Lower leg skin (tissue), 4 donors: ENCODE measurements at regions not wholly inside any gene's neighbourhood (a gene's known extent, or its start where the extent isn't known, plus 50 kb on each side); places are given as distances from the start of the nearest gene placed in this dataset.

Experiments
- DNase-seq, 2 donors: peaks; one replicate each; pipeline ENCODE4 v3.0.0-alpha.2; 2019; ENCODE audit warnings: low spot score in 2 of 2
- H3K4me3 ChIP-seq: fragments of 200-600 bp; sonication (generic); 2 replicates; pipeline ENCODE4 v1.5.1; 2017; ENCODE audit warnings: mild to moderate bottlenecking, low read depth; ENCODE audit not compliant: poor library complexity, severe bottlenecking
- POLR2A ChIP-seq, 2 donors: fragments of 450-650 bp; IDR thresholded peaks; one replicate each; pipeline ENCODE4 v1.6.1; 2016 to 2017; ENCODE audit warnings: antibody characterized with exemption in 2 of 2, mild to moderate bottlenecking in 1 of 2, moderate library complexity in 1 of 2
- WGBS, 2 donors: methylation state at CpG; one replicate each; pipeline ENCODE4 v1.1.5; 2018; 5-methylcytosine and 5-hydroxymethylcytosine counted together
- intact Hi-C: fragments of 100-400 bp; cut with DNase I; formaldehyde crosslinking; loops from one replicate; pipeline ENCODE4 v1.15.0; 2023; ENCODE audit warnings: low total_unique reads
- TF ChIP-seq, protein P1 (sequence below), 3 donors: fragments of 450-650 bp; IDR thresholded peaks; one replicate each; pipeline ENCODE4 v1.5.1; 2016; ENCODE audit warnings: antibody characterized with exemption in 3 of 3, mild to moderate bottlenecking in 3 of 3, moderate library complexity in 2 of 3

DNA sequence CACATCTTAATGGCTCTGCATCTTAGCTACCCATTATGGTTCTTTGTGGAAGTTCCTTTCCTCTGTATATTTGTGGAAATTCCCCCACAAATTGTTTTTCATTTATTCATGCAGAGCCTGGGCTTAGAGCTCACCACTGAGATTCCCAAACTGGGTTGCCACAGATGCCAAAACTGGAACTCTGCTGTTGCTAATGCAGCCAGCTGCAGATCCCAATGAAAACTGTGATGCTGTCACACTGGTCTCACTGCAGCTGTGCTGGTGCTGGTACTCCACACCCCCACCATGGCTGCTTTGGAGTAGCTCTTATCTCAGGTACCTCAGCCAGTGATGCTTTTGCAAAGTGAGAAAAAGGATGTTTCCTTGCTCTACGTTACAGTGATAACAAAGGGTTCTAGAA lies 87.7 kb downstream of the DCK start:
- no peak for DNase-seq
- WGBS, 2 donors: 56 to 82% methylated on average over 1 of the region's 1 CpG
- no peak for TF ChIP-seq POLR2A (IDR thresholded peaks at IDR 0.05)
- TF ChIP-seq, protein P1, sequence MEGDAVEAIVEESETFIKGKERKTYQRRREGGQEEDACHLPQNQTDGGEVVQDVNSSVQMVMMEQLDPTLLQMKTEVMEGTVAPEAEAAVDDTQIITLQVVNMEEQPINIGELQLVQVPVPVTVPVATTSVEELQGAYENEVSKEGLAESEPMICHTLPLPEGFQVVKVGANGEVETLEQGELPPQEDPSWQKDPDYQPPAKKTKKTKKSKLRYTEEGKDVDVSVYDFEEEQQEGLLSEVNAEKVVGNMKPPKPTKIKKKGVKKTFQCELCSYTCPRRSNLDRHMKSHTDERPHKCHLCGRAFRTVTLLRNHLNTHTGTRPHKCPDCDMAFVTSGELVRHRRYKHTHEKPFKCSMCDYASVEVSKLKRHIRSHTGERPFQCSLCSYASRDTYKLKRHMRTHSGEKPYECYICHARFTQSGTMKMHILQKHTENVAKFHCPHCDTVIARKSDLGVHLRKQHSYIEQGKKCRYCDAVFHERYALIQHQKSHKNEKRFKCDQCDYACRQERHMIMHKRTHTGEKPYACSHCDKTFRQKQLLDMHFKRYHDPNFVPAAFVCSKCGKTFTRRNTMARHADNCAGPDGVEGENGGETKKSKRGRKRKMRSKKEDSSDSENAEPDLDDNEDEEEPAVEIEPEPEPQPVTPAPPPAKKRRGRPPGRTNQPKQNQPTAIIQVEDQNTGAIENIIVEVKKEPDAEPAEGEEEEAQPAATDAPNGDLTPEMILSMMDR (IDR thresholded peaks at IDR 0.05): no peak
- intact Hi-C loops: no loop called here
- H3K4me3 ChIP-seq: no peak overlapping the region

DNA sequence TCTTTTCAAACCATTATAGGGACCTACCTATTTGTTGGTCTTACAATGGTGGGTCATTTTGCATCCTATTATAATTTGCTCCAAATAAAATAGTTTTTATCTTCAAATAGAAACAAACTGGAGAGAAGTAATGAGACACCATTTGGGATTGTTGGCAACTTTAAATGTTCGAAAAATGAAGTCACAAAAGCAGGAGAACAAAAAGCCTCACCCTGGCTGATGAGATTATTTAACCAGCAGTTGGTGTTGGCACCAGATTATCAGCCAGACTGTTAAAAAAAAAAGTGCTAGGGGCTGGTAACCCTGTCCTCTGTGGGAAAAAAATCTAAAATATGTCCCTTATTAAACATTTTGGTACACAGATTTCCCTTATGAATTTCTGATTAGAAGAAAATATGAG lies 100.3 kb downstream of the DCK start:
- no peak overlapping the region for H3K4me3 ChIP-seq
- intact Hi-C loops: no loop called here
- 56 to 84% methylated on average over 1 of the region's 1 CpG for WGBS, 2 donors
- TF ChIP-seq, protein P1 (IDR thresholded peaks at IDR 0.05): no peak
- DNase-seq: no peak

DNA sequence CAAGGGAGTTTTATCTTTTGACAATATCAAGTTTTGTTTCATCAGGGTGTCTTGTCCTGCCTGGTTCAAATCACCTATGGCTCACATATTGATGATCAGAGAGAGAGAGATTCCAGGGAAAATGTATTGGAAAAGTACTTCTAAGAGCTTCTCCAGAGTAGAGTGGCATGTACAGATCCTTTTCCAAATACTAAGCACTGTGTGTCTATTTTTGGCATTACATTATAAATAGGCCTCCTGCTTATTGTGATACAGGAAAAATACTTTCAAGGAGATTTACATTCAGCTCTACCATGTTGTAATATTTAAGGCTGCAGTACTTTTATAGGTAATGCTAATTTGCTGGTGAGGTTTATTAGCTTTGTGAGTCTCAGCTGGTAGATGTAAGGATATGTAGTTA lies 100.8 kb downstream of the DCK start:
- TF ChIP-seq, protein P1 (IDR thresholded peaks at IDR 0.05): no peak
- no peak for TF ChIP-seq POLR2A (IDR thresholded peaks at IDR 0.05)
- no peak overlapping the region for H3K4me3 ChIP-seq
- intact Hi-C loops: no loop called here
- DNase-seq: no peak

DNA sequence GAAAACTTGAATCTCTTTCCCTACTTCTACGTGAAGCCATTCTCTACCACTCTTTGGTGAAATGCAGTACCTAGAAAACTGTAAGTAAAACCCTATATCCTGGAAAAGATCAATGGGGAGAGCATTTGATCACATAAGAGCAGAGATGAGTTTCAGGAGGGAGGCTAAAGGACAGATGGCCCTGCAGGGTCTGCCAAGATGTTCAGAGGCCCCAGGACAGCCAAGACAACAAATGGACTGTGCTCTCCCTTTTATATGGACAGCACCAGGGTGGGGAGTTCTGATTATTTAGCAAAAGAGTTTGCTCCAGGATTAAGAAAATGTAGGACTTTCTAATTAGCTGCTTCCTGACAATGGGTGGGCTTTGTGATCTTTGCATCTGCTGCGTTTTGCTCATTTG lies 101.7 kb downstream of the DCK start:
- intact Hi-C loops: no loop called here
- 90 to 91% methylated on average over 2 of the region's 2 CpGs for WGBS, 2 donors
- TF ChIP-seq POLR2A (IDR thresholded peaks at IDR 0.05): no peak
- TF ChIP-seq, protein P1 (IDR thresholded peaks at IDR 0.05): no peak
- DNase-seq: no peak
- no peak overlapping the region for H3K4me3 ChIP-seq

DNA sequence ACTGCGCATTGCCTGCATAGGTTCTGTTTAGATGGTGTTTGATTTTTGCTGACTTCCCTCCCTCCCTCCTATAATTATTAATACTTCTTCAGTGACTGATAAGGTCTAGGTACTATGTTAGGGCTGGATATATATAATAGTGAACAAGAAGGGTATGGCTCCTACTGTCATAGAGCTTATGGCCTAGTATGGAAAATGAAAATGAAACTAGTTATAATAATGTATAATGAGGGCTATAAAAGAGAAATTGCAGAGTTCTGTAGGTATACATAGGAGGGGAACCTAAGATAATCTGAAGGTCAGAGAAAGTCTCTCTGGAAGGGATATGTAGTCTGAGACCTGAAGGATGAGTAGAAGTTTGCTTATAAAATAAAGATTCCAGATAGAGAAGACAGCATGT lies 102.1 kb downstream of the DCK start:
- DNase-seq: no peak
- 97 to 100% methylated on average over 1 of the region's 1 CpG for WGBS, 2 donors
- H3K4me3 ChIP-seq: no peak overlapping the region
- intact Hi-C loops: no loop called here
- TF ChIP-seq POLR2A (IDR thresholded peaks at IDR 0.05): no peak
- TF ChIP-seq, protein P1 (IDR thresholded peaks at IDR 0.05): no peak

DNA sequence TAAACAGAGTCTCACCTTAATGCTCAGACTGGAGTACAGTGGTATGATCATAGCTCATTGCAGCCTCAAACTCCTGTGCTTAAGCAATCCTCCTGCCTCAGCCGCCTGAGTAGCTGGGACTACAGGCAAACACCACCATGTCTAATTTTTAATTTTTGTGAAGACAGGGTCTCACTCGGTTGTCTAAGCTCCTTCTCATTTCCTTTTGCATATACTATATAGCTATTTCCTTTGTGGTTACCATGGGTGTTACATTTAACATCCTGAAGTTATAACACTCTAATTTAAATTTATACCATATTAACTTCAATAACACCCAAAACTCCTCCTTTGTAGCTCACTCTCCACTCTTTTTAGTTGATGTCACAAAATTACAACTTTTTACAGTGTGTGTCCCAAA lies 114.3 kb downstream of the DCK start:
- intact Hi-C loops: no loop called here
- no peak for DNase-seq
- no peak overlapping the region for H3K4me3 ChIP-seq
- WGBS, 2 donors: 61 to 69% methylated on average over 2 of the region's 2 CpGs
- TF ChIP-seq, protein P1 (IDR thresholded peaks at IDR 0.05): no peak
- TF ChIP-seq POLR2A (IDR thresholded peaks at IDR 0.05): no peak
